T follicular helper cell (primary cell): ENCODE measurements at regions not wholly inside any gene's neighbourhood (a gene's known extent, or its start where the extent isn't known, plus 50 kb on each side); places are given as distances from the start of the nearest gene placed in this dataset.

Experiments
- DNase-seq: peaks from one replicate; pipeline ENCODE4 v3.0.0-alpha.2; 2020; ENCODE audit warnings: low read depth

DNA sequence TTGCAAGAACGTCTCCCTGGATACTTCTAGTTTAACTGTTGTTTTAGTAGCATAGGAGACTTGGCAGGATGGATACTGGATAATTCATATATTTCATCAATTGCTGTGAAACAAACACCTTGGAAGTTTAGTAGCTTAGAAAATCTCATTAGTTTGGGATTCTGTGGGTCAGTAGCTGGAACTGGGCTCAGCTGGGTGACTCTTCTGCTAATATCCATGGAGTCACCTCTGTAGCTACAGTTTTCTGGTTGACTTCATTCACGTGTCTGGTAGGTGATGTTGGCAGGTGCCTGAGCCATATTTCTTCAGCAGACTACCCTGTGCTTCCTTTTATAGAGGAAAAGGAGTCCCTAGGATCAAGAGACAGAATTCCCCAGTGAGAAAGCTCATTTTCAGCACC, 208.9 kb upstream of the PFKP start:
- DNase-seq: no peak

DNA sequence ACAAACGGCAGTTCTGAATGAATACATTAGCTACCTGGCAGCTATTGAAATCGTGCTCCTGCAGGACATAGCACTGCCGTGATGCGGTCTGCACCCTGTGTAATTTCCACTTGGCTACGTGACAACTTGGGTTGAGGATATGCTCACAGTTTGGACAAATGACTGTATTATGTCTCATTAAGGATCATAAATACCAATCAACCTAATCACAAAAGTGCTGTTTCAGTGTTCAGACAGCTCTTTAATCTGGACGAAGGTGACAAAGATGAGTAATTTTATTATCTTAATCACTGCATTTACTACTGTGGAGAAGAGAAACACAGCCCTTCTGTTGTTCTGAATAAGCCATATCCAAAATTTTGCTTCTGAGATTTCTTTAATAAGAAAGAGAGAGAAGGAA, 210.8 kb upstream of the PFKP start:
- no peak for DNase-seq

DNA sequence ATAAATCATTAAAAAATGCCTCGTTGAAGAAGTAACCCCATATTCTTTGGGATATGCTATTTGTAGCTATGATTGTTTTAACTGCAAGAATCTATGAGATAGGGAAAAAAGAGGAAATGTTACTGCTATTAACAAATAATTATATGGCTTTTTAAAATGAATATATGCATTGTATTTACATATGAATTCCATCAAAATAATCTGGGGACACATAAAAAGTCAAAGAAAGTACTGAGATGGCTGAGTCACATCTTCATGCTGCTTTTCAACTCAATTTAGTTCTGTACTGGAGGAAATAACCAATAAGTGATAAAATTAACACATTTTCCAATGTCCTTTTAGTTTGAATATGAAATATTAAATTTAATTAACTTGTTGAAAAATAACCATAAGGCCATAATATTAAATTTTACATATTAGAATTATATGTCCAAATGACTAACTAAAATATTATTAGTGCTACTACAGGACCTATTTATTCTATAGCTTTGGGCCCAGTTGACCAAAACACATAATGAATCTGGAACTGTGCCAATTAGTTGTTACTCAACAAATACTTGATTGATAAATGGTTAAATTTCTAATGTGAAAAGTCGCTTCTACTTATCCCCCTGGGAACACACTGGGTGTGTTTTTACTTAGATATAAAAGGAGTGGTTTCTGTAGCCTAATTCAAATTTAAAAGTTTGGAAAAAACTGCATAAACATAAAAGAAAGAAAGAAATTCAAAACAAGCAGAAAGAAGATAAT, 214.6 kb upstream of the PFKP start:
- no peak for DNase-seq

DNA sequence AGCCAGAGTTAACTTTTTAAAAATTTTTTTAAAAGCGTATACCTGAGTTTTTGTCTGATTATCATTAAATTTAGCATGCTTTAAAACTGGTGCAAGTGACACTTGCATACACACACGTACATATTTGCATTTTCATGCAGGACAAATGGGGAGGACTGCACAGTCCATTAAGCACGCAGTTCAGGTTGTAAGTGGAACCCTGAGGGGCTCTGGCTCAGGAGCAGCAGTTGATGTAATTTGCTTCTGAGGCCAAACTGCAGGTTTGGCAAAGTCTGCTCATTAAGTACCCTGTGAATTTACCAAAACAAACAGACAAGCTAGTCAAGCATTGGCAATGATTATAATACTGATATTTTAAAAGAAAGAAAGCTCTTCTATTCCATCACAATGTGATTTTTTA, 215.8 kb upstream of the PFKP start:
- DNase-seq: no peak

DNA sequence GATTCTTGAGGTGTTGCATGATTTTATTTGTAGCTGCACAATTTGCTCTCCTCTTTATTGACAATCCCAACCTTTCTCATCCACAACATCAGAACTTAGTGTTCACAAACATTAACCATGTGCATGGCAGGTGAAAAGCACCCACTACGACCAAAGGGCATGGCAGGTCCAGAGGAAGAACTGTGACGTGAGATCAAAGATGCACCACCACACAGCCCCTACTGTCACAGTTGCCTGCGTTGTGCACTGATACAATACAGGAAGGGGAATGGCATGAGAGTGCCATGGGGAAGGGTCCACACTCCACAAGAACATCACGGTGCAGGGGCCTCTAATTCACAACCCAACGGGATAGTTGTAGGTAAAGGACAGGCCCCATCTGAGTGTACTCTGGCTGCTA, 217.1 kb upstream of the PFKP start:
- no peak for DNase-seq

DNA sequence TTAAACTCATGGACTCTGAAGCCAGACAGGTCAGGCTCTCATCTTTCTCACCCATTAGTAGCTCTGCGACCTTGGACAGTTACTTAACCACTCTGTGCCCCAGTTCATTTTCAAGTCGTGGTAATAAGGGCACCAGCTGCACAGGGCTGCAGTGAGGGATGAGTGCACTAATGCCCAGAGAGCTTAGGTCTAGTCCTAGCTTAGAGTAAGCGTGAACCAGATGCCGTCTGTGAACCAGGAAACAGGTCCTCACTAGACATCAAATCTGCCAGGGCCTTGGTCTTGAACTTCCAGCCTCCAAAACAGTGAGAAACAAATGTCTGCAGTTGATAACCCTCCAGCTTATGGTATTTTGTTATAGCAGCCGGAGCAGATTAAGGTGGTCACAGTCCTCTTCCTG, 222.4 kb upstream of the PFKP start:
- DNase-seq: no peak

DNA sequence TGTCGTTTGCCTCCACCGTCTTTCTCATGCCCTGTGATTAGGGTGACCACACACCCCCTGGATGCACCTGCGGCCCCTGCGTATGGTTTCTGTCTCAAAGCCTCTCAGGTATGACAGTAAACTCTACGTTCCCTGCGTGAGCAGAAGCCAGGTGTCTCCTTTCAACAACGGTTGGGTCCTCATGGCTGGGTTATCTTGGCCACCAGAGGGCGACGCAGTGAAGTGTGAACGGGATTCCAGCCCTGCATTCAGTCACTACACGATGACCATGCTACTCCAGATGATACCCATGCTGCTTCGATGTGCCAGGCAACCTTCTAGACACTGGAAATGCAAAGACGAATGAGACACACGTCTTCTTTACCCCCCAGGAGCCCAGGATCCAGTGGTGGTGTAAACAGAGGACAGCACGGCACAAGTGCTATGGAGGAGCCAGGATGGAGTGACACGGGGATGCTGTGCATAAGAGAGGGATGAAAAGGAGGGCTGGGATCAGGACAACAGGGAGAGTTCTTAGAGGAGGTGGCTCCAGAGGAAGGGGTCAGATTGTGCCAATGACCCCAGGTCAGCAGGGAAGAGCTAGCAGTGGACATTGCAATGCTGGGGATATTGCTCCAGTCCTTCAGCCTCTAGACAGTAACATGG, 228.1 kb upstream of the PFKP start:
- DNase-seq: no peak

DNA sequence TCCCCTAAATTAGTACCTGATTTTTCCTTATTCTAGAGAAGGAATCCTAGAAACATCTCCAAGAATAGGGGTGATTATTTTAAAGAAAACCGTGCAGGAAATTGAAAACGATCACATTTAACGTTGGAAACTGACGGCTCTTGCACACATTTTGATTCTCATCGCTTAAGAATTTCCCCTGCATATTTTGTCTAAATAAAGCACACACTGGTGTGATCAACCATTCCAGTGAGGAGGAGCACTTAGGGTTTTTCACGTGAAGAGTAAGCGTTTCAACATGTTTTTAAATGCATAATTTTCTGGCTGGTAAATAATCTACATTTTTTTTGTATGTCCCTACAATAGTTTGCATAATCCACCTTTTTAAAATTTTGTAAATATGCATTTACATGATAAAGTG, 229.7 kb upstream of the PFKP start:
- DNase-seq: no peak

DNA sequence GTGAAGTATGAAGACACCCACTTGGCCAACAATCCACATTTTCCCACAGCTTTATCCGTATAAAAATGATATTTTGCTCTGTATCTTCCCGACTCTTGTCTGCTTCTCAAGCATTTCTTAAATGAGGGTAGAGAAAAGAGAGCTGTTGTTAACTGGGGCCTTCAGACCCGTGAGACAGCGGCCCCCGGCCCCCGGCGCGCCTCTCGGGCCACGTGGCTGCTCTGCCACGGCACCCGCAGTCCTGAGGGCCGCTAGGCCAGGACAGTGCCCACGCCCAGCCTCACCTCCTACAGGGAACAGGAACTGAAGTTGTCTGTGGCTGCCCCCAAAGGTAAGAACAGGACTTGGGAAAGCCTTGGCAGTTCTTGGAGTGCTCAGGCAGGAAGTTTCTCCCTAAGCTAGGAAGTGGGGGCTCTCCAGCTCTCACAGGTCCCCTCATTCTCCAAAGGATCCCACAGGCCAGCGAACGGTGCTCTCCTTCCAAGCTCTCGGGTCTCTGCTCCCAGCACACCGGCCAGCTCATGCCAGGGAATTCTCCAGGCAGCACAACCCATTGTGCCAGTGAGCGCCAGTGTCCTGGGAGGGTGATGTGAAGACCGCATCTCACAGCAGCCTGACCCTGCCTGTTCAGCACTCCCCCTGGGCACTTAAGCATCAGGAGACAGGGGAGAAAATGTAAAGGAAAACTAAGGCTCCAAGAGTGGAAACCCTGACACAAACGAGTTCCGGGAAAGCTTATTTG, 230.3 kb upstream of the PFKP start:
- DNase-seq: no peak

DNA sequence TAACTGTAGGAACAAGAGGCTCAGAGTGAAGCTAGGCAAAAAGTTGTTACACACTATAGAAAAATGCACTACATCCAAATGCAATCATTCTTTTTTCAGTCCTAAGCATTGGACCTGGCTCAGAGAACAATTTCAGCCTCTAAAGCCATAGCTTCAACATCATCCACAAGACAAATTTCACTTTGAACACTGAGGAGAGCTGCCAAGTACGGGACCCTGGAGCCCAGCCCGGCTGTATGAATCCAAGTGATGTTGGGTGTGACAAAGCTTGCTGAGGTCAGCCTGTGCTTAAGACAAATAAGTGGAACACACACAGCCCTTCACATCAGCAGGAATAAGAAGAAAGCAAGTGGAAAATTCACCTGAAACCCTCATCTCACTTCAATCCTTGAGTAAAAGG, 233.1 kb upstream of the PFKP start:
- no peak for DNase-seq

DNA sequence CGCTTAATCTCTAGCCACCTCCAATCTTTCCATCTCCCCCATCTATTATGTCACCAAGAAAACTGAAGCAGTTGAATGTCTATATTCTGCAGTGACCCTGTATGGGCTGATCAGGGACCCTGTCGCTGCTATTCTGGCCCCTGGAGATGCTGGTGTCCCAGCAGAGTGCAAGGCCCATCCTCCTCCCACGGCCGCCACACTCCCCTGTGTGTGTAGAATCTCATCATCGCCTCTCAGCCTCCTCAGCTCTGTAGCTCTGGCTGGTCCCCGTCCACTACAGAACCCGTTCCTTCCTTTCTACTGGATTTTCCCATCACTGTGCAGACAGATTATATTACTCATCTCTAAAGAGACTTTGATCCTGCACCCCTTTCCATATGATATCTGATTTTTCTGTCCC, 235.8 kb upstream of the PFKP start:
- DNase-seq: no peak

DNA sequence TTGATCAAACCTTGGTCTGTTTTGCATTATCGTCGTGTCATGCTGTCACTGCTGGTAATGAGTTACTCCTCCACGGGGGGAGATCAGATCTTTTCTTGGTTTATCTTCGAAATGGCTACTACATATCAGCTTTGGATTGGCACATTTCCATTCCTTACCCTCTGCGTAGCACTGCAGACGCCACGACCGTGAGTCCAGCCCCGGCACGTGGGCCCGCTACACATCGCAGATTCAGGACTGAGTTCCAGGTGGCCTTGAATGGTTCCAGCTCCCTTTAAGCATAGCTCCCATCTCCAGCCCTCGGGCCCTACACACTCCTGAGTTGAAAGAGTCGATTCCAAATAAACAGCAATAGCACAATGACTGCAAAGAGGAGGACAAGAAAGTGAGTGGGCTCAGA, 238.6 kb upstream of the PFKP start:
- DNase-seq: no peak

DNA sequence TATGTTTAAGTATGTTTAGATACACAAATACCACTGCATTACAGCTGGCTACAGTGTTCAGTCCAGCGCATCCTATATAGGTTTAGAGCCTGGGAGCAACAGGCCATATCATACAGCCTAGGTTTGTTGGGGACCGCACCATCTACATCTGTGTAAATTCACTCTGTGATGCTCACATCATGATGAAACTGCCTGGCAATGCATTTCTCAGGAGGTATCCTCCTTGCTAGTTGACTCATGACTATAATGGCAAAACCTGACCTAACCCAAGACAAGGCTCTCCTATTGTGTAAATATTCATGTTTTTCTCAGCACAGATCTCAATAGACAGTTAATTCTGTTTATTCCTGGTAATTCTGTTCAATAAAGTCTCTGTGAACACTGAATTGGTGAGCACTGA, 240.7 kb upstream of the PFKP start:
- no peak for DNase-seq

DNA sequence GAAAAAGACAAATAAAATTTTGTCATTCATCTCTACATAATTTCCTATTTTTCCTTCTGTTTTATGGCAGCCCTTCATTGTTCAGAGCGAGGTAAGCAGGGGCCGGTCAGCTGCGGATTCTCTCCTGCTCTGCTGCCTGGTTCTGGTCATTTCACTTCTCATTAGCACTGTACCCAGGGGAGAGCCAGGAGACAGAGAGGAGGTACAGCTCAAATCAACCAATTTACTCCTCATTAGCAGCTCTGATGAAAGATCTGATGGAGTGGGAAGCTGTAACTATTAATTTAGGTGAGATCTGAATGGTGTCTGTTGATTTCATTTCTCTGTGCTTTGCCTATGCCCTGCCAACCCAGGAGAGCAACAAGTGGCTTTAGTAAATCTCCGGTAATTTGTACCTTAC, 241.5 kb upstream of the PFKP start:
- DNase-seq: no peak

DNA sequence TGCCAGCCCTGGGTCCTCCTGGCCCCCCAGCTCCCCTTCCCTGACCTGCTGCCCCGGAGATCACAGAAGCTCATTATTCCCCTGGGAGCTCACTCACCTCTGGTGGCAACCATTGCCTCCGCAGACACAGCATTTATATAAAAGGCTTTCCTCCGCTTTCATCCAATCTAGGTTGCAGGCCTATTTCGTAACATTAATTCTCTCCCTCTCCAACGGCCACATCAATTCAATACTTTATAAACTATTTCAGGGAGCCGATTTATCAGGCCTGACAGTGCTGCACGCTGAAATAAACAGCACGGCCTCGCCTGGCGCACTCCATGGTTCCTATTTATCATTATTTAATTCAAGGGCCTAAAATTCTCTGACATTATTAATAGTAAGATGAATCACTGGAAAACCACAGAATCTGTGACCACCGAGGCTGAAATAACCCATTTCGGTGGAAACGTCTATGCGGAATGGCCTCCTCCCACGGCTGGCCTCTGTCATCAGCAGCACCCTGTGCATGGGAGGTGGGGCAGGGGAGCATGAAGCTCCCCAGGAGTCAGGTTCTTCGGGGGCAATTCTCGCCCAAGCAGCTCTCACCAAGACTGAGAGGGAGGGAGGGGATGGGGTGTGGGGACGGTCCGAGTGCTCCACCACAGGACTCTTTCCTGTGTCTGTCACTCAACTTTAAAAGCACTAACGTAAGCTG, 249.3 kb upstream of the PFKP start:
- DNase-seq: no peak

DNA sequence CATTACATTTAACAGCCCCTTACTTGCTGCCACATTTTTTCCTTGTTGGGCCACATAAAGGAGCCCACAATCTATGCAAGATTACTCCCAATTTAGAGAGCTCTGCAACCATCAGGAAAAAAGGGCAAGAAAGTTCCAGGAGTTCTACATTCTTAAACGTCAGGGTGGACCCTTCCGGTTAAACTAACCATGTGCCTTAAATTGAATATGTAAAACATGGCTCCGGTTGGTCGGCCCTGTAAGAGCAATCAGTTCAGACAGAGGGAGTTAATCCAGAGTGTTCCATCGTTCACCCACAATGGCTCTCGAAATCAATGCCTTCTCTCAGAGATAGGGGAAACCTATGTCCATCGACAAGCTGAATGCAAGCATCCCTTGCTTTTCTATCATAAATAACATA, 253.7 kb upstream of the PFKP start:
- DNase-seq: no peak

DNA sequence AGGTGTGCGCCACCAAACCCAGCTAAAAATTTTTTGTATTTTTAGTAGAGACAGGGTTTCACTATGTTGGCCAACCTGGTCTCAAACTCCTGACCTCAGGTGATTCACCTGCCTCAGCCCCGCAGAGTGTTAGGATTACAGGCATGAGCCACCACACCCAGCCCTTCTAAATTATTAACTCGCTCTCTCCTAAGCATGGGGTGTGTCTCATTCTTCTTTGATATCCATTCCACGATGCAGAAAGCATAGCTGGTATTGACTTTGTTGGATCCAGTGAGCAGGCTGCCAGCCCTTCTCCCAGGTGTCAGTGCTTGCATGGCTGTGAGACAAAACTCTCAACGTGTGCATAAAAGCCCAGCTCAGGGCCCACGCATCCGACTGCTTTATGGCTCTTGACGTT, 254.1 kb upstream of the PFKP start:
- no peak for DNase-seq

DNA sequence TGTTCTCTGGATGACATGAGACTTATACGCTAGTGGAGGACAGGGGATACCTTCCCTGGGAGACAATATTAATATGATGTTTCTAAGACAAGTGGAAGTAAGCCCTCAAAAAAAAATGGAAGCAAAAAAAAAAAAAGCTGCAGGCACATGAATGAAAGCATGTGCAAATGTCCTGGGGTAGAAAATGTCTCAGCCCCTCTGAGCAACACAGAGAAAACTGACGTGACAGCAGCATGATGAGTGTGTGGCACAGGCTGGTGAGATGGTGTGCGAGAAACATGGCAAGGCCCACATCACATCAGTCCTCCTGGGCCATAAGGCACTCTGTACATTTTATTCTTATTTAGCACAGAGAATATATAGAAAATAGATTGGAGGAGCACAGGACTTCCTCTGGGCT, 254.7 kb upstream of the PFKP start:
- no peak for DNase-seq

DNA sequence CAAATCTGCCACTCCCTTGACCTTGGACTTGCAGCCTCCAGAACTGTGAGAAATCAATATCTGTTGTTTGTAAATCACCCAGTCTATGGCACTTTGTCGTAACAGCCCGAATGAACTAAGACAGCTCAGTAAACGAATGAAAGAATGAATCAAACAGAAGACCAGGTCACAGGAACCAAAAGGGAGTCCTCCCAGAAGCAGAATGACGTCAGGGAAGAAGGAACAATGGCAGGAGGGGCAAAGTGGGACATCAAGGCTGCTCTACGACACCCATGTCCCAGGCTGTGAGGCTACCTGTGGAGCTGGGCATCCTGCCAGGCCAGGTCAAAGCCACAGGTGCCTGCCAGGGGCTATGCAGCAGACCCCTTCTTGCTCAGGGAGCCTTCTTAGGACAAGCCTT, 267.2 kb upstream of the PFKP start:
- DNase-seq: no peak

DNA sequence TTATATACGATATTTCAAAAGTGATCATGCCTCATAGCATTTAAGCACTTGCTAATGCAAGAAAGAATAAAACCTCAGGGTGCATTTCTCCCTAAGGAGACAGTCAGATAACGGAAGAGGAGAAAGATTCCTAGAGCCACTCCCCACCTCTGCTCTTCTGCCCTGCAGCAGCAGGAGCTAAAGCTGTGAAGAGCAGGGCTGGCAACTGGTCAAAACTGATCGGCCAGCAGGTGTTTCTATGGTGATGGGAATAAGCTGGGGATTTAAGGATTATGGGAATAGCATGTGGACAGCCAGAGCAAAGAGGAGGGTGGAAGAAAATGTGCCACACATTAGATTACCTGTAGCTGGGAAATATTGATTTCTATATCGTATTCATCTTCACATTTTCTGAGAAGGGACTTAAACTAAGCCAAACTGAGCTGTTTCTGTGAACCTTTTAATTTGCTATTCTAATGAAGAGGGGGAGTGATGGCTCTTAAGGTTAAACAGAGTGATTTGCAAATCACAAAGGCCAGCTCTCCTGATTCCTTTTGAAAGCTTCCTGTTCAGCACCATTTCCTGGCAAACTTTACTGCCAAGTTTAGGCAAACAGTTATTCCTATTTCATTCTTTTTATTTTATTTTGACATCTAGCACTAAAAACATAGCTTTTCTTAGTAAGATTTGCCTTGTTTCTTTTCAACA, 268.9 kb upstream of the PFKP start:
- DNase-seq: no peak

DNA sequence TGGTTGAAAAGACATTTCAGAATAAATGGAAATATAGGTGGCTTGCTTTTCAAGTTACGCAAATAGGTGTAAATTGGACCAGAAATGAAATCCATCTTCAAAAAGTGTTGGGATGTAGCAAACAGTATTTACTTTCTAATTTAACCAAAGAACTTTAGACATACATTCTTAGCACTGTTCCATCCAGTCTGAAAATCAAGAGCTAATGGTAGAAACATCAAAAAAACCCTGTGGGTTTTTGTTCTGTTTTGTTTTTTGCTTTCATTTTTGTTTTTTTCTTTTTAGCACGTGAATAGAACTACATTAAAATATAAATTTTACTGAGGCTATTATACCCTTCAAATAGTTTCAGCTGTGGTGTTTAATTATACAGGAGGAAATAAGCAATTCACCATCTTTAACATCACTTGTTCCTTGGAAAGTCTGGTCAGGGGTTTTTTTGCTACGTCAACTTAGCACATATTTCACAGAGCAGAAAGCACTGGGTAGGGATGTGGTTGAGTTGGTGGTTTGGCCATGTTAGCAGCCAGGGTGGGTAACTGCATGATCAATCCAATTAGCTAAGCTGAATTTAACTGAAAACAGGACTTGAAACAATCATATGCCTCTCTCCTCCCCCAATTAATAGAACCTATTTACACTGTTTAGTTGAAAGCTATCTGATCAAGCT, 275.4 kb upstream of the PFKP start:
- DNase-seq: no peak
